Testis (tissue), 2 donors: ENCODE measurements at regions not wholly inside any gene's neighbourhood (a gene's known extent, or its start where the extent isn't known, plus 50 kb on each side); places are given as distances from the start of the nearest gene placed in this dataset.

ENCODE experiments used
- POLR2A ChIP-seq: fragments of 450-650 bp; IDR thresholded peaks from one replicate; pipeline ENCODE4 v1.6.1; 2017; ENCODE audit warnings: antibody characterized with exemption, mild to moderate bottlenecking, moderate library complexity
- TF ChIP-seq, protein P1 (sequence below), 3 experiments: fragments of 450-650 bp in 2 of 3; fragments of 200-600 bp in 1 of 3; sonication (generic) in 1 of 3; IDR thresholded peaks; one replicate each; pipeline ENCODE4 v1.5.1; 2016 to 2019; ENCODE audit warnings: antibody characterized with exemption in 3 of 3, mild to moderate bottlenecking in 2 of 3, moderate library complexity in 1 of 3

GRCh38 chr22:47604563-47604962 lies 842.1 kb downstream of the TBC1D22A start:
- TF ChIP-seq, protein P1, sequence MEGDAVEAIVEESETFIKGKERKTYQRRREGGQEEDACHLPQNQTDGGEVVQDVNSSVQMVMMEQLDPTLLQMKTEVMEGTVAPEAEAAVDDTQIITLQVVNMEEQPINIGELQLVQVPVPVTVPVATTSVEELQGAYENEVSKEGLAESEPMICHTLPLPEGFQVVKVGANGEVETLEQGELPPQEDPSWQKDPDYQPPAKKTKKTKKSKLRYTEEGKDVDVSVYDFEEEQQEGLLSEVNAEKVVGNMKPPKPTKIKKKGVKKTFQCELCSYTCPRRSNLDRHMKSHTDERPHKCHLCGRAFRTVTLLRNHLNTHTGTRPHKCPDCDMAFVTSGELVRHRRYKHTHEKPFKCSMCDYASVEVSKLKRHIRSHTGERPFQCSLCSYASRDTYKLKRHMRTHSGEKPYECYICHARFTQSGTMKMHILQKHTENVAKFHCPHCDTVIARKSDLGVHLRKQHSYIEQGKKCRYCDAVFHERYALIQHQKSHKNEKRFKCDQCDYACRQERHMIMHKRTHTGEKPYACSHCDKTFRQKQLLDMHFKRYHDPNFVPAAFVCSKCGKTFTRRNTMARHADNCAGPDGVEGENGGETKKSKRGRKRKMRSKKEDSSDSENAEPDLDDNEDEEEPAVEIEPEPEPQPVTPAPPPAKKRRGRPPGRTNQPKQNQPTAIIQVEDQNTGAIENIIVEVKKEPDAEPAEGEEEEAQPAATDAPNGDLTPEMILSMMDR (IDR thresholded peaks at IDR 0.05): no peak
- no peak for TF ChIP-seq POLR2A
